ENCODE measurements at regions not wholly inside any gene's neighbourhood (a gene's known extent, or its start where the extent isn't known, plus 50 kb on each side); places are given as distances from the start of the nearest gene placed in this dataset.
A peak's percentile ranks its signal among the peaks of the same experiment; 100 is the strongest.
"Not testable (repeated sequence)": the region's sequence is repeated elsewhere in the genome, so short reads cannot be mapped to it uniquely, and the experiment has no call there.

- no peak for DNase-seq (ENCODE audit: low read depth in 3 of 3)
These were observed 87.5 kb upstream of the ARID1B start for GRCh38 chr6:156689656-156690055.

- DNase-seq (ENCODE audit: low read depth in 3 of 3), result no peak
These were observed 88.6 kb upstream of the ARID1B start for GRCh38 chr6:156688620-156688971.

GRCh38 chr6:156687789-156688619 lies 89.2 kb upstream of the ARID1B start:
- DNase-seq (ENCODE audit: low read depth in 3 of 3), result no peak

GRCh38 chr6:156686995-156687788 lies 90.0 kb upstream of the ARID1B start:
- DNase-seq (ENCODE audit: low read depth in 3 of 3), result peak; percentile 49 to 72 (median 70)

GRCh38 chr6:156686301-156686994 lies 90.7 kb upstream of the ARID1B start:
- DNase-seq (ENCODE audit: low read depth in 3 of 3), result peak in 1 of 3 experiments; percentile 18

- no peak for DNase-seq (ENCODE audit: low read depth in 3 of 3)
These were observed 91.4 kb upstream of the ARID1B start for GRCh38 chr6:156685823-156686222.

GRCh38 chr6:156683821-156684220 lies 93.4 kb upstream of the ARID1B start:
- no peak for DNase-seq (ENCODE audit: low read depth in 3 of 3)

GRCh38 chr6:156676721-156677120 lies 100.5 kb upstream of the ARID1B start:
- no peak for DNase-seq (ENCODE audit: low read depth in 3 of 3)

GRCh38 chr6:156674197-156674596 lies 103.0 kb upstream of the ARID1B start:
- DNase-seq (ENCODE audit: low read depth in 3 of 3), result no peak

- not testable (repeated sequence) for DNase-seq (ENCODE audit: low read depth in 3 of 3)
These were observed 107.1 kb upstream of the ARID1B start for GRCh38 chr6:156670097-156670496.

- DNase-seq (ENCODE audit: low read depth in 3 of 3), result peak in 2 of 3 experiments; percentile 28 to 58
These were observed 115.1 kb upstream of the ARID1B start for GRCh38 chr6:156662025-156662445.

GRCh38 chr6:156660389-156660788 lies 116.8 kb upstream of the ARID1B start:
- DNase-seq (ENCODE audit: low read depth in 3 of 3), result no peak

- DNase-seq (ENCODE audit: low read depth in 3 of 3), result no peak
These were observed 117.4 kb upstream of the ARID1B start for GRCh38 chr6:156659822-156660198.

GRCh38 chr6:156658966-156659821 lies 118.0 kb upstream of the ARID1B start:
- no peak for DNase-seq (ENCODE audit: low read depth in 3 of 3)

GRCh38 chr6:156658186-156658965 lies 118.8 kb upstream of the ARID1B start:
- no peak for DNase-seq (ENCODE audit: low read depth in 3 of 3)

GRCh38 chr6:156657296-156657695 lies 119.9 kb upstream of the ARID1B start:
- no peak for DNase-seq (ENCODE audit: low read depth in 3 of 3)

GRCh38 chr6:156654919-156655918 lies 122.0 kb upstream of the ARID1B start:
- no peak for DNase-seq (ENCODE audit: low read depth in 3 of 3)

GRCh38 chr6:156652231-156652750 lies 124.9 kb upstream of the ARID1B start:
- no peak for DNase-seq (ENCODE audit: low read depth in 3 of 3)

- DNase-seq (ENCODE audit: low read depth in 3 of 3), result no peak
These were observed 125.7 kb upstream of the ARID1B start for GRCh38 chr6:156651486-156651885.
